ENCODE measurements at regions not wholly inside any gene's neighbourhood (a gene's known extent, or its start where the extent isn't known, plus 50 kb on each side); places are given as distances from the start of the nearest gene placed in this dataset.

GRCh38 chr5:66276986-66277385, 132.9 kb downstream of the SREK1 start:
- ChIA-PET POLR2A (no interaction called here), CTCF (no interaction called here)
- TF ChIP-seq SMC3 (IDR thresholded peaks at IDR 0.05; ENCODE audit: low read depth, low read length), result no peak
- TF ChIP-seq RFX5 (IDR thresholded peaks at IDR 0.05; ENCODE audit: low read length), result no peak
- TF ChIP-seq MXI1 (IDR thresholded peaks at IDR 0.05; ENCODE audit: low read depth, low read length), result no peak
- TF ChIP-seq USF1 (IDR thresholded peaks at IDR 0.05; ENCODE audit: borderline replicate concordance, low read depth), result no peak
- TF ChIP-seq CTCF (IDR thresholded peaks at IDR 0.05), result no peak
- no peak for TF ChIP-seq GATA2 (CRISPR knock-in tag; IDR thresholded peaks at IDR 0.05)
- TF ChIP-seq EZH2phosphoT487 (IDR thresholded peaks at IDR 0.05; ENCODE audit: borderline replicate concordance, low read depth), result no peak
- no peak for TF ChIP-seq ZBTB33 (IDR thresholded peaks at IDR 0.05; ENCODE audit: borderline replicate concordance, low read depth)
- no peaks in the 10 kb centered on the region for H3K36me3 ChIP-seq (replicated peaks in 1 of 2; ENCODE audit: control insufficient read depth in 1 of 2, insufficient read depth in 2 of 2, low read length in 1 of 2)
- H2AFZ ChIP-seq (ENCODE audit: low read depth), result no peak overlapping the region
- no peak overlapping the region for H3K4me3 ChIP-seq (ENCODE audit: low read depth in 2 of 2, low read length in 1 of 2)
- H3K9ac ChIP-seq, result no peak overlapping the region
- DNase-seq, result no peak
- 34% methylated on average over 7 of the region's 7 CpGs for WGBS (ENCODE audit: low lambda C conversion rate)
- no peaks in the 10 kb centered on the region for H3K9me2 ChIP-seq
- no peaks in the 10 kb centered on the region for H3F3A ChIP-seq (replicated peaks; ENCODE audit: insufficient read depth)
- H3K27me3 ChIP-seq (ENCODE audit: insufficient read depth), result no peaks in the 10 kb centered on the region
- H3K27ac ChIP-seq (ENCODE audit: low read depth in 2 of 2, low read length in 1 of 2), result no peak overlapping the region
- no peaks in the 10 kb centered on the region for H3K79me2 ChIP-seq (ENCODE audit: insufficient read depth)
- H3K9me3 ChIP-seq, result no peaks in the 10 kb centered on the region
- no peaks in the 10 kb centered on the region for H3K4me1 ChIP-seq (ENCODE audit: control insufficient read depth in 1 of 2, insufficient read depth in 2 of 2, low read depth in 1 of 2, low read length in 1 of 2)
- no peaks in the 10 kb centered on the region for H4K20me1 ChIP-seq (ENCODE audit: insufficient read depth)
- H3K4me2 ChIP-seq, result no peak overlapping the region

- DNase-seq, result no peak
- TF ChIP-seq EZH2phosphoT487 (IDR thresholded peaks at IDR 0.05; ENCODE audit: borderline replicate concordance, low read depth) (no peak), TEAD4 (IDR thresholded peaks at IDR 0.05; ENCODE audit: borderline replicate concordance, insufficient read depth) (no peak), RCOR1 (IDR thresholded peaks at IDR 0.05; ENCODE audit: low read length) (no peak), RXRA (IDR thresholded peaks at IDR 0.05; ENCODE audit: borderline replicate concordance, low read depth) (no peak), FOSL2 (IDR thresholded peaks at IDR 0.05; ENCODE audit: borderline replicate concordance, low read depth) (no peak), MXI1 (IDR thresholded peaks at IDR 0.05; ENCODE audit: low read depth, low read length) (no peak), REST (IDR thresholded peaks at IDR 0.05; ENCODE audit: low read depth, low read length) (no peak), JUND (IDR thresholded peaks at IDR 0.05) (no peak), GATA2 (CRISPR knock-in tag; IDR thresholded peaks at IDR 0.05) (no peak), CHD2 (IDR thresholded peaks at IDR 0.05; ENCODE audit: low read length, partially characterized antibody) (no peak), EP300 (IDR thresholded peaks at IDR 0.05; ENCODE audit: borderline replicate concordance in 1 of 2, low read depth in 1 of 2, low read length in 1 of 2) (no peak), NRF1 (IDR thresholded peaks at IDR 0.05; ENCODE audit: low read depth, low read length) (no peak), FOXM1 (IDR thresholded peaks at IDR 0.05; ENCODE audit: low read depth) (no peak), SIN3A (IDR thresholded peaks at IDR 0.05; ENCODE audit: borderline replicate concordance, low read depth, low read length) (no peak), ELF1 (IDR thresholded peaks at IDR 0.05) (no peak), POLR2AphosphoS5 (IDR thresholded peaks at IDR 0.05; ENCODE audit: low read depth, low read length) (no peak)
These were observed 133.9 kb downstream of the SREK1 start for GRCh38 chr5:66277981-66278380.

More at GRCh38 chr5:66277981-66278380, 133.9 kb downstream of the SREK1 start:
- H3K4me1 ChIP-seq (ENCODE audit: control insufficient read depth in 1 of 2, insufficient read depth in 2 of 2, low read depth in 1 of 2, low read length in 1 of 2), result no peaks in the 10 kb centered on the region
- H3K79me2 ChIP-seq (ENCODE audit: insufficient read depth), result no peaks in the 10 kb centered on the region
- no peaks in the 10 kb centered on the region for H3K36me3 ChIP-seq (replicated peaks in 1 of 2; ENCODE audit: control insufficient read depth in 1 of 2, insufficient read depth in 2 of 2, low read length in 1 of 2)
- no peak overlapping the region for H3K4me3 ChIP-seq (ENCODE audit: low read depth in 2 of 2, low read length in 1 of 2)
- no peak overlapping the region for H3K9ac ChIP-seq
- H3K9me3 ChIP-seq, result no peaks in the 10 kb centered on the region
- no peaks in the 10 kb centered on the region for H4K20me1 ChIP-seq (ENCODE audit: insufficient read depth)
- H3F3A ChIP-seq (replicated peaks; ENCODE audit: insufficient read depth), result no peaks in the 10 kb centered on the region
- POLR2A ChIA-PET, result no interaction called here
- no peaks in the 10 kb centered on the region for H3K9me2 ChIP-seq
- CTCF ChIA-PET, result no interaction called here
- H3K27me3 ChIP-seq (ENCODE audit: insufficient read depth), result no peaks in the 10 kb centered on the region
- 71% methylated on average over 2 of the region's 2 CpGs for WGBS (ENCODE audit: low lambda C conversion rate)
- H2AFZ ChIP-seq (ENCODE audit: low read depth), result no peak overlapping the region
- H3K27ac ChIP-seq (ENCODE audit: low read depth in 2 of 2, low read length in 1 of 2), result no peak overlapping the region
- no peak overlapping the region for H3K4me2 ChIP-seq
